H1 (cell line): ENCODE measurements at regions not wholly inside any gene's neighbourhood (a gene's known extent, or its start where the extent isn't known, plus 50 kb on each side); places are given as distances from the start of the nearest gene placed in this dataset.

Source experiments
- CTCF ChIA-PET: fragments of 300-600 bp; sonication (Branson Sonifier 250); formaldehyde crosslinking; loops from one replicate; lab custom pipeline; 2021; ENCODE audit not compliant: partially characterized antibody; lab: Charles Lee
- POLR2A ChIA-PET: fragments of 300-600 bp; sonication (Branson Sonifier 250); formaldehyde crosslinking; loops from one replicate; lab custom pipeline; 2021; ENCODE audit warnings: inconsistent platforms; ENCODE audit not compliant: partially characterized antibody; lab: Charles Lee
- DNase-seq, 2 experiments: peaks; one replicate each; pipeline versions ENCODE4 v3.0.0 to v3.0.0-alpha.2; 2010 to 2022; ENCODE audit warnings: low spot score in 2 of 2, low read depth in 1 of 2, mixed read lengths in 1 of 2
- FAIRE-seq: peaks from 2 replicates; lab custom pipeline; 2011; peaks lifted over from hg19 to GRCh38; lab: Jason Lieb, UNC
- H2AFZ ChIP-seq: 2 replicates; pipeline ENCODE4 v1.8.1; 2012; ENCODE audit warnings: low read length, inconsistent platforms
- H2AK5ac ChIP-seq: 2 replicates; pipeline ENCODE4 v1.6.1; 2013; ENCODE audit warnings: low read depth, low read length
- H2BK120ac ChIP-seq: replicated peaks from 2 replicates; pipeline ENCODE3; 2013; ENCODE audit warnings: low read depth, low read length, inconsistent platforms
- H2BK12ac ChIP-seq: 2 replicates; pipeline ENCODE4 v1.6.1; 2013; ENCODE audit warnings: low read depth, low read length
- H2BK15ac ChIP-seq: 2 replicates; pipeline ENCODE4 v1.6.1; 2013; ENCODE audit warnings: low read length
- H2BK20ac ChIP-seq: 2 replicates; pipeline ENCODE4 v1.6.1; 2013; ENCODE audit warnings: low read length
- H2BK5ac ChIP-seq: 2 replicates; pipeline ENCODE4 v1.6.1; 2013; ENCODE audit warnings: low read depth, low read length
- H3K14ac ChIP-seq: 2 replicates; pipeline ENCODE4 v1.6.1; 2013; ENCODE audit warnings: inconsistent platforms; ENCODE audit not compliant: insufficient read length
- H3K18ac ChIP-seq: 2 replicates; pipeline ENCODE4 v1.6.1; 2013; ENCODE audit warnings: low read length; ENCODE audit errors: extremely low read depth
- H3K23ac ChIP-seq: 2 replicates; pipeline ENCODE4 v1.6.1; 2013; ENCODE audit warnings: inconsistent platforms; ENCODE audit not compliant: insufficient read length
- H3K23me2 ChIP-seq: 2 replicates; pipeline ENCODE4 v1.6.1; 2013; ENCODE audit warnings: low read depth, low read length
- H3K27ac ChIP-seq: 2 replicates; pipeline ENCODE4 v1.6.1; 2011; ENCODE audit warnings: low read depth, low read length, inconsistent platforms
- H3K27me3 ChIP-seq, 4 experiments: replicated peaks in 1 of 4; 1 replicate in 1 of 4; 2 replicates in 3 of 4; pipeline versions ENCODE4 v1.6.1 to v1.8.1; 2011 to 2013; ENCODE audit warnings: low read length in 3 of 4, mild to moderate bottlenecking in 3 of 4, inconsistent platforms in 2 of 4, mixed read lengths in 2 of 4, moderate library complexity in 1 of 4; ENCODE audit not compliant: control insufficient read depth in 3 of 4, insufficient read depth in 3 of 4; ENCODE audit errors: extremely low read depth in 1 of 4
- H3K36me3 ChIP-seq, 4 experiments: 2 replicates each; pipeline versions ENCODE4 v1.6.1 to v1.8.1; 2011 to 2013; ENCODE audit warnings: mild to moderate bottlenecking in 4 of 4, low read length in 3 of 4, moderate library complexity in 2 of 4, control low read depth in 1 of 4, inconsistent platforms in 1 of 4; ENCODE audit not compliant: insufficient read depth in 4 of 4, control insufficient read depth in 2 of 4
- H3K4ac ChIP-seq: replicated peaks from 2 replicates; pipeline ENCODE3; 2013; ENCODE audit warnings: low read length, low read depth, mixed read lengths, inconsistent platforms; ENCODE audit not compliant: insufficient read length
- H3K4me1 ChIP-seq, 4 experiments: replicated peaks in 1 of 4; 1 replicate in 1 of 4; 2 replicates in 3 of 4; pipeline versions ENCODE4 v1.6.1 to v1.8.1; 2011 to 2013; ENCODE audit warnings: low read length in 3 of 4, inconsistent platforms in 2 of 4, mixed read lengths in 1 of 4; ENCODE audit not compliant: insufficient read depth in 4 of 4, control insufficient read depth in 3 of 4
- H3K4me2 ChIP-seq, 2 experiments: 2 replicates each; pipeline versions ENCODE4 v1.6.1 to v1.8.1; 2011 to 2013; ENCODE audit warnings: low read depth in 2 of 2, low read length in 2 of 2, control low read depth in 1 of 2, inconsistent platforms in 1 of 2, mild to moderate bottlenecking in 1 of 2; ENCODE audit not compliant: insufficient read depth in 1 of 2
- H3K4me3 ChIP-seq, 4 experiments: fragments of 200-600, 300-600 bp in 1 of 4; sonication (generic), shearing (Covaris generic), sonication (Bioruptor Twin) in 1 of 4; 2 replicates each; pipeline versions ENCODE4 v1.5.1 to v1.8.1; 2011 to 2016; ENCODE audit warnings: low read length in 4 of 4, low read depth in 3 of 4, control low read depth in 2 of 4, inconsistent platforms in 2 of 4, mild to moderate bottlenecking in 2 of 4, mixed read lengths in 1 of 4, moderate library complexity in 1 of 4; ENCODE audit not compliant: insufficient read depth in 2 of 4; ENCODE audit errors: extremely low read depth in 1 of 4
- H3K56ac ChIP-seq: replicated peaks from 2 replicates; pipeline ENCODE3; 2013; ENCODE audit warnings: low read depth, mild to moderate bottlenecking, mixed read lengths, low read length, inconsistent platforms; ENCODE audit not compliant: insufficient read length
- H3K79me1 ChIP-seq: 2 replicates; pipeline ENCODE4 v1.6.1; 2013; ENCODE audit warnings: low read depth, low read length, control low read depth
- H3K79me2 ChIP-seq, 2 experiments: 2 replicates each; pipeline versions ENCODE4 v1.6.1 to v1.8.1; 2012 to 2013; ENCODE audit warnings: low read length in 2 of 2, mild to moderate bottlenecking in 2 of 2, inconsistent platforms in 1 of 2; ENCODE audit not compliant: insufficient read depth in 2 of 2, control insufficient read depth in 1 of 2
- H3K9ac ChIP-seq, 4 experiments: replicated peaks in 1 of 4; 1 replicate in 1 of 4; 2 replicates in 3 of 4; pipeline versions ENCODE4 v1.6.1 to v1.8.1; 2011 to 2013; ENCODE audit warnings: low read depth in 3 of 4, low read length in 3 of 4, control low read depth in 2 of 4, mild to moderate bottlenecking in 2 of 4, moderate library complexity in 2 of 4, inconsistent platforms in 1 of 4; ENCODE audit errors: extremely low read depth in 1 of 4
- H3K9me3 ChIP-seq, 2 experiments: 2 replicates each; pipeline versions ENCODE4 v1.6.1 to v1.8.1; 2012 to 2013; ENCODE audit warnings: mild to moderate bottlenecking in 2 of 2, moderate library complexity in 2 of 2, control low read depth in 1 of 2, inconsistent platforms in 1 of 2, low read depth in 1 of 2, low read length in 1 of 2, mixed read lengths in 1 of 2; ENCODE audit not compliant: insufficient read depth in 2 of 2
- H4K20me1 ChIP-seq, 2 experiments: replicated peaks in 1 of 2; 2 replicates each; pipeline versions ENCODE3 to v1.8.1; 2011 to 2013; ENCODE audit warnings: inconsistent platforms in 2 of 2, low read length in 2 of 2, mild to moderate bottlenecking in 1 of 2; ENCODE audit not compliant: insufficient read depth in 2 of 2, control insufficient read depth in 1 of 2
- H4K5ac ChIP-seq: 2 replicates; pipeline ENCODE4 v1.6.1; 2013; ENCODE audit warnings: low read length, low read depth, mixed read lengths, inconsistent platforms; ENCODE audit not compliant: insufficient read length
- H4K8ac ChIP-seq: 2 replicates; pipeline ENCODE4 v1.8.0; 2013; ENCODE audit warnings: mild to moderate bottlenecking, moderate library complexity, low read length, inconsistent platforms; ENCODE audit not compliant: insufficient read depth; ENCODE audit errors: extremely low read depth
- H4K91ac ChIP-seq: replicated peaks from 2 replicates; pipeline ENCODE3; 2013; ENCODE audit warnings: low read length, mixed read lengths, inconsistent platforms; ENCODE audit not compliant: insufficient read length
- BACH1 ChIP-seq: IDR thresholded peaks from 2 replicates; pipeline ENCODE4 v1.6.1; 2012; ENCODE audit warnings: low read length, improper control_type of control experiment
- BRCA1 ChIP-seq: IDR thresholded peaks from 2 replicates; pipeline ENCODE4 v1.6.1; 2012; ENCODE audit warnings: low read depth, low read length, improper control_type of control experiment
- MAFK ChIP-seq: IDR thresholded peaks from 2 replicates; pipeline ENCODE4 v1.6.1; 2012; ENCODE audit warnings: low read depth, mild to moderate bottlenecking, improper control_type of control experiment, low read length
- RAD21 ChIP-seq, 2 experiments: IDR thresholded peaks in 1 of 2; conservative IDR thresholded peaks in 1 of 2; 2 replicates each; pipeline ENCODE4 v1.6.1; 2011; ENCODE audit warnings: low read depth in 2 of 2, low read length in 2 of 2, improper control_type of control experiment in 1 of 2, inconsistent platforms in 1 of 2, mild to moderate bottlenecking in 1 of 2, moderate library complexity in 1 of 2
- RXRA ChIP-seq: IDR thresholded peaks from 2 replicates; pipeline ENCODE4 v1.6.1; 2011; ENCODE audit warnings: low read depth, mild to moderate bottlenecking, low read length, moderate library complexity; ENCODE audit not compliant: insufficient read depth
- SP4 ChIP-seq: IDR thresholded peaks from 2 replicates; pipeline ENCODE4 v1.6.1; 2012; ENCODE audit warnings: low read length, inconsistent platforms
- SUZ12 ChIP-seq: fragments of 200-600 bp; sonication (generic); IDR thresholded peaks from 2 replicates; pipeline ENCODE4 v1.6.1; 2012; ENCODE audit warnings: mild to moderate bottlenecking, inconsistent platforms, low read length, moderate library complexity, mixed read lengths
- USF2 ChIP-seq: IDR thresholded peaks from 2 replicates; pipeline ENCODE4 v1.6.1; 2011; ENCODE audit warnings: low read length, improper control_type of control experiment
- WGBS, 2 experiments: shearing (Covaris generic) in 1 of 2; methylation state at CpG; one replicate each; pipeline versions ENCODE4 v1.1.6 to v1.1.7; 2013 to 2015; ENCODE audit warnings: low lambda C conversion rate in 2 of 2, mixed read lengths in 2 of 2, inconsistent platforms in 1 of 2, low coverage in 1 of 2, missing lambda C conversion rate in 1 of 2; ENCODE audit not compliant: insufficient replicate concordance in 2 of 2, insufficient coverage in 1 of 2, insufficient read length in 1 of 2; ENCODE audit errors: extremely low coverage in 1 of 2, missing lambda C conversion rate in 1 of 2; 5-methylcytosine and 5-hydroxymethylcytosine counted together

- DNase-seq (no peak), FAIRE-seq (no peak)
- ChIA-PET POLR2A (no interaction called here), CTCF (no interaction called here)
- H4K91ac ChIP-seq = no peak overlapping the region
- H3K36me3 ChIP-seq = no peaks in the 10 kb centered on the region
- H3K23ac ChIP-seq = no peak overlapping the region
- no peak overlapping the region for H3K18ac ChIP-seq
- no peak overlapping the region for H4K5ac ChIP-seq
- no peak overlapping the region for H3K56ac ChIP-seq
- H3K27me3 ChIP-seq = no peaks in the 10 kb centered on the region
- 86% methylated on average over 3 of the region's 3 CpGs; no CpG with 5 or more reads in 1 of the 2 experiments for WGBS, 2 experiments
- H3K4me2 ChIP-seq = no peak overlapping the region
- H3K23me2 ChIP-seq = no peaks in the 10 kb centered on the region
- H3K79me1 ChIP-seq = no peaks in the 10 kb centered on the region
- no peak overlapping the region for H3K14ac ChIP-seq
- no peak overlapping the region for H2BK15ac ChIP-seq
- no peak overlapping the region for H3K4ac ChIP-seq
- no peak overlapping the region for H4K8ac ChIP-seq
- H3K4me3 ChIP-seq = no peak overlapping the region
- H2BK12ac ChIP-seq = 0 out of 2 replicates have a peak overlapping the region, but pooled peaks have one; percentile 18
- no peak overlapping the region for H2AK5ac ChIP-seq
- H3K9ac ChIP-seq = no peak overlapping the region
- H2BK120ac ChIP-seq = no peak overlapping the region
- H3K79me2 ChIP-seq = no peaks in the 10 kb centered on the region
- no peaks in the 10 kb centered on the region for H4K20me1 ChIP-seq
- H3K27ac ChIP-seq = no peak overlapping the region
- H3K4me1 ChIP-seq = peaks cover 0 to 7% (median 0%) of the 10 kb centered on the region in 4 experiments; a peak in 1 of 7 replicates
- no peak overlapping the region for H2BK20ac ChIP-seq
- H3K9me3 ChIP-seq = no peaks in the 10 kb centered on the region
- H2AFZ ChIP-seq = no peak overlapping the region
- no peak overlapping the region for H2BK5ac ChIP-seq
- no peak for TF ChIP-seq SP4
- no peak for TF ChIP-seq RAD21 (IDR thresholded peaks at IDR 0.05 in 1 of 2, conservative IDR thresholded peaks at IDR 0.05 in 1 of 2; ENCODE audit: low read depth in 2 of 2, low read length in 2 of 2)
- TF ChIP-seq BRCA1 = no peak
- TF ChIP-seq SUZ12 = no peak
- TF ChIP-seq BACH1 = no peak
- no peak for TF ChIP-seq MAFK
- TF ChIP-seq USF2 = no peak
- no peak for TF ChIP-seq RXRA
Observed at GRCh38 chr1:196001188-196001587, 607.1 kb downstream of the KCNT2 start.
